Erythroblast (primary cell): ENCODE measurements at regions not wholly inside any gene's neighbourhood (a gene's known extent, or its start where the extent isn't known, plus 50 kb on each side); places are given as distances from the start of the nearest gene placed in this dataset.

Experiments used
- GATA1 ChIP-seq: IDR thresholded peaks from 2 replicates; pipeline ENCODE4 v1.6.1; 2011; ENCODE audit warnings: low read depth, mild to moderate bottlenecking, control low read depth, low read length, moderate library complexity
- POLR2A ChIP-seq: IDR thresholded peaks from 2 replicates; pipeline ENCODE4 v1.6.1; 2011; ENCODE audit warnings: mild to moderate bottlenecking, low read length

- TF ChIP-seq POLR2A (no peak), GATA1 (no peak)
Observed at GRCh38 chr1:188706742-188707141, 1770.9 kb downstream of the BRINP3 start.
